Ishikawa (cell line): ENCODE measurements at regions not wholly inside any gene's neighbourhood (a gene's known extent, or its start where the extent isn't known, plus 50 kb on each side); places are given as distances from the start of the nearest gene placed in this dataset.

ENCODE experiments used
- CEBPB ChIP-seq: IDR thresholded peaks from 2 replicates; pipeline ENCODE4 v1.6.1; 2012
- CREB1 ChIP-seq: IDR thresholded peaks from 2 replicates; pipeline ENCODE4 v1.6.1; 2012; ENCODE audit warnings: low read depth
- TAF1 ChIP-seq: IDR thresholded peaks from 2 replicates; pipeline ENCODE4 v1.6.1; 2012; ENCODE audit warnings: low read depth, mild to moderate bottlenecking
- TCF12 ChIP-seq: IDR thresholded peaks from 2 replicates; pipeline ENCODE4 v1.6.1; 2012; ENCODE audit warnings: low read depth
- YY1 ChIP-seq: IDR thresholded peaks from 2 replicates; pipeline ENCODE4 v1.6.1; 2012; ENCODE audit warnings: low read depth
- ZBTB7A ChIP-seq: IDR thresholded peaks from 2 replicates; pipeline ENCODE4 v1.6.1; 2012; ENCODE audit warnings: low read depth
- TF ChIP-seq, protein P1 (sequence below): IDR thresholded peaks from 2 replicates; pipeline ENCODE4 v1.6.1; 2012

DNA sequence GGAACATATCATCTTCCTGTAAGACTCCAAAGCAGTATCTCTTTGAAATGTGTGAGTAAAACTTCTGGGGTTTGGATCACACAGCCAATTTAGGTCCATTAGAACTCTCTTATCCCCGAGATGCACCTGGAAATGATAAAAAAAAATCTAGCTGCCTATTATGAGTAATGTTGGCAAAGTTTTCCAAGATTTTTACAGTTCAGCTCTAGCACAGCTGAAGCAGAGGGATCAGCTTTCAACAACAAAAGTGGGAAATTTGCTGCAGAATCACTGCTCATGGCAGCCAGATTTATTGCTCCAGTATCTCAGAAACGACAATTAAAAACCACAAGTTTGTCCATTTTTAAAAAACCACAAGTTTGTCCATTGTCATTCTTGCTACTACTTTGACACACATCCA, 292.2 kb downstream of the IRX2 start:
- TF ChIP-seq CEBPB (no peak), CREB1 (no peak), ZBTB7A (no peak), TAF1 (no peak), TCF12 (no peak), YY1 (no peak)
- TF ChIP-seq, protein P1, sequence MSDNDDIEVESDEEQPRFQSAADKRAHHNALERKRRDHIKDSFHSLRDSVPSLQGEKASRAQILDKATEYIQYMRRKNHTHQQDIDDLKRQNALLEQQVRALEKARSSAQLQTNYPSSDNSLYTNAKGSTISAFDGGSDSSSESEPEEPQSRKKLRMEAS, result no peak
